Activated B cell treated with CpG ODN at 0.5 μM for 24 hours (primary cell): ENCODE measurements at regions not wholly inside any gene's neighbourhood (a gene's known extent, or its start where the extent isn't known, plus 50 kb on each side); places are given as distances from the start of the nearest gene placed in this dataset.

ENCODE experiments used
- ATAC-seq: fragments of 200-7000 bp; cut with Tn5 transposase; one replicate; pipeline ENCODE4 v1.10.0; 2021; ENCODE audit warnings: low read depth, mild to moderate bottlenecking, moderate library complexity
- CTCF ChIA-PET: fragments of 350-600 bp; sonication (Branson Sonifier 250); formaldehyde crosslinking; loops from one replicate; lab custom pipeline; 2021; ENCODE audit warnings: antibody characterized with exemption; lab: Charles Lee
- POLR2A ChIA-PET: fragments of 350-600 bp; sonication (Branson Sonifier 250); formaldehyde crosslinking; loops from one replicate; lab custom pipeline; 2021; ENCODE audit warnings: antibody characterized with exemption; lab: Charles Lee
- DNase-seq: peaks from one replicate; pipeline ENCODE4 v3.0.0; 2022
- H3K27ac Mint-ChIP-seq: one replicate; pipeline ENCODE4 v1.8.0; 2020; ENCODE audit warnings: mixed read lengths
- H3K27me3 Mint-ChIP-seq: one replicate; pipeline ENCODE4 v1.8.0; 2021; ENCODE audit warnings: mixed read lengths
- H3K36me3 Mint-ChIP-seq: one replicate; pipeline ENCODE4 v1.8.0; 2021; ENCODE audit warnings: low read depth, mixed read lengths
- H3K4me1 Mint-ChIP-seq: one replicate; pipeline ENCODE4 v1.8.0; 2021; ENCODE audit warnings: mixed read lengths
- H3K4me3 Mint-ChIP-seq: one replicate; pipeline ENCODE4 v1.8.0; 2020; ENCODE audit warnings: mild to moderate bottlenecking, mixed read lengths
- H3K9me3 Mint-ChIP-seq: one replicate; pipeline ENCODE4 v1.8.0; 2020; ENCODE audit warnings: mixed read lengths
- CTCF ChIP-seq: fragments of 200-600 bp; IDR thresholded peaks from one replicate; pipeline ENCODE4 v1.8.0; 2022; ENCODE audit warnings: antibody characterized with exemption, mild to moderate bottlenecking
- intact Hi-C: fragments of 100-400 bp; cut with micrococcal nuclease; formaldehyde crosslinking; loops from one replicate; pipeline ENCODE4 v1.15.1; 2024

DNA sequence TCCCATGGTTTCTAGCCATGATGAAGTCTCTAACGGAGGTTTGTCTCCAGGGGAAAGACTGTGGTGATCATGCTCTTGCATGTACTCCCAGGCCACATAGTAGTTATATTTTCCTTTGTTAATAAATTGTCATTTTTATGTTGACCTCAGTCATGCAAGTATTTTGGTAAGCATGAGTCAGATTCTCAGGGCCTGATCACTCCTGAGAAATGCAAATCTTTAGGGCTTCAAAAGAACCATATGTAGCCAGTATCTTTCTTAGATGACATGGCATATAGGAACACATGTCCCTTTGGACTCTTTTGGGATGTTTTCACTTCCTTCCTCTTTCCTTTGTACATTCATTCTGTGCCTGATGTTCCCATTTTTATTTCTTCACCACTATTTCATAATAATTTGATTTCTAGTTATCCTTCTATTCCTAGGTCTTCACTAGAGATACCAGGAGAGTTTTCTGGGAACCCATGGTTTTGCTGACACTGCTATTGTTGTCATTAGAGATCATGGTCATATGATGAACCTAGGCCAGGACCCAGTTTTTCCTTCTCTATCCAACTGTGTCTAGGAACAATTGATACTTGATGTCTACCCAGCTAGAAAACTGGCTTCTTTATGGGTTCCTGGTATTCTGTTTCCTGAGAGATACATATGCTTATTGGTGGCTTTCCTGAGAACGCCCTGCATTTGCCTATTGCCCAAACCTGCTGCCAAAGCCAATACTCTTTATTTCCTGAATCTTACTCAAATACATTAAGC is 248.1 kb upstream of the NREP start:
- no peak for TF ChIP-seq CTCF
- Mint-ChIP-seq H3K36me3 (no peaks in the 10 kb centered on the region), H3K9me3 (no peaks in the 10 kb centered on the region), H3K4me1 (no peaks in the 10 kb centered on the region), H3K4me3 (no peak overlapping the region), H3K27ac (no peak overlapping the region), H3K27me3 (no peaks in the 10 kb centered on the region)
- POLR2A ChIA-PET = no interaction called here
- ATAC-seq = no peak
- no peak for DNase-seq
- intact Hi-C loops = no loop called here
- CTCF ChIA-PET = no interaction called here

DNA sequence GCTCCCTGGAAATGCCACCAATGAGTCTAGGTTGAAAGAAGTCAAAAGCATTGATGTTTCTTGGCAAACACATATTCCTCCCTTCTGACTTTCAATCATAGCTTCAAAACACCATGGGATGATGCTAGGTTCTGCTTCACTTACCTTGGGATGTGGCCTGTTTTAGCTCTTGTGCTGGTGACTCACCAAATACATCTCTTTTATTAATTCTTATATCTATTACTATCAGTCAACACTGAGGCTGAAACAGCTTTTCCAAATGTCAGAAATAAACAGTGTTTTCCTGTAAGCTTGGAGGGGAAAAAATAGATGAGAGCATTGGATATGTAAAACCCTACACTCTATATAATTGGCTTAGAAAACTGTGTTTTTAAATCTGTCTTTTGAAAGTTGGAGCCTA is 245.4 kb upstream of the NREP start:
- POLR2A ChIA-PET = no interaction called here
- no peak for TF ChIP-seq CTCF
- intact Hi-C loops = no loop called here
- H3K9me3 Mint-ChIP-seq = no peaks in the 10 kb centered on the region
- H3K27ac Mint-ChIP-seq = no peak overlapping the region
- H3K4me1 Mint-ChIP-seq = no peaks in the 10 kb centered on the region
- H3K36me3 Mint-ChIP-seq = no peaks in the 10 kb centered on the region
- H3K27me3 Mint-ChIP-seq = peaks cover 2% of the 10 kb centered on the region
- ATAC-seq (no peak), DNase-seq (no peak)
- CTCF ChIA-PET = no interaction called here
- H3K4me3 Mint-ChIP-seq = no peak overlapping the region

DNA sequence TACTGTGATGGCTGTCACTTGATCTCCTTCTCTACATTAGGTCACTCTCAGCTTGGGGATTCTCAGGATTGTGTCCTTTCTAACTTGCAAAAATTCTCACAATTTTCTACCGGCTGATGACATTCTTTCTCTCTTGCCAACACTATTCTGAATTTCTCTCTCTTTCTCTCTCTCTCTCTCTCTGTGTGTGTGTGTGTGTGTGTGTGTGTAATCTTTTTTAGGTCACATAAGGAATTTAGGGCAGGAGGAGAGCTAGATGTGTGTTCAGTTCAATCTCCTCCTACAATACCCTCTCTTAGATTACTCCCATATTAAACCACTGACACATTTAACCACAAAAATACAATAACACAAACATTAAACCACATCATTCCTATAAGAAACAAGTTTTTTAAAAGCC is 242.3 kb upstream of the NREP start:
- Mint-ChIP-seq H3K4me3 (no peak overlapping the region), H3K4me1 (no peaks in the 10 kb centered on the region), H3K27ac (no peak overlapping the region), H3K9me3 (no peaks in the 10 kb centered on the region), H3K27me3 (peaks cover 3% of the 10 kb centered on the region), H3K36me3 (no peaks in the 10 kb centered on the region)
- ATAC-seq (no peak), DNase-seq (no peak)
- intact Hi-C loops = no loop called here
- no peak for TF ChIP-seq CTCF
- ChIA-PET POLR2A (no interaction called here), CTCF (no interaction called here)

DNA sequence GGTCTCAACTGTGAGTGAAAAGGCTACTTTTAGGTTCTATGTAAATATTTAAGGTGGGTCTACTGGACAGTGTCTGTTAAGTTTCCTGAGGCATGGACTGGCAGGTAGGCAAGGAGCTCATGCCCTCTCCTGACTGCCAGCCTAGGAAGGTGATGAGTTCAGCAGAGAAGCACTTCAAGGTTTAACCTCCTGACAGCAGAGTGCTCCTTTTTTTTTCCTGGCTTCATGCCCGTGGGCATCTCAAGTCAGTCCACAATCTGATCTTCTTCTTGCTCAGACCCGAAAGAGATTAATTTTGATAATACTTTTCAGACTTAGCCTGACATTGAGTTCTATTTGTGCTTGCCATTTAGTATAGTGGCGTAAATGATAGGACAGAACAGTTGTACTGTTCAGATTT is 241.9 kb upstream of the NREP start:
- ChIA-PET CTCF (no interaction called here), POLR2A (no interaction called here)
- Mint-ChIP-seq H3K4me1 (no peaks in the 10 kb centered on the region), H3K27ac (no peak overlapping the region), H3K27me3 (peaks cover 4% of the 10 kb centered on the region), H3K9me3 (no peaks in the 10 kb centered on the region), H3K4me3 (no peak overlapping the region), H3K36me3 (no peaks in the 10 kb centered on the region)
- DNase-seq (no peak), ATAC-seq (no peak)
- TF ChIP-seq CTCF = no peak
- intact Hi-C loops = no loop called here

DNA sequence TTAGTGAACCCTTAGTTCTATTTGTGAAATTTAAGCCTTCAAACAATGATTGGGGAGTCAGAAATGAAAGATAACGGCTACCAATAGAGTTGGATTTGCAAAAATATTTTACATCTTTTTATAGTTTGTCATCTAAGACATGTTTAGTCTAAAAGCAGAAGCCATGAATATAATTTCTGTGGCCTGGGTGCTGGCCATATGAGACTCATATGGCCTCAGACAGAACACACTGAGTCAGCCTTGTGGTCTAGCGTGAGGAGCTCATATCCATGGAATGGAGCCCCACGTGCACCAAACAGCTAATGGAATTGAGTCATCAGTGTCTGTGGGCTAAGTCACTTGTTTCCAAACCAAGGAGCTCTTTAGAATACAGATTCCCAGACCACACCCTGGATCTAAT is 240.7 kb upstream of the NREP start:
- no peaks in the 10 kb centered on the region for H3K4me1 Mint-ChIP-seq
- H3K9me3 Mint-ChIP-seq = no peaks in the 10 kb centered on the region
- intact Hi-C loops = no loop called here
- ChIA-PET CTCF (interaction anchor here (0.6 kb wide), 1 partner anchor 661 kb away, joined by 3 read pairs; no protein-coding TSS in a partner anchor), POLR2A (no interaction called here)
- H3K4me3 Mint-ChIP-seq = no peak overlapping the region
- no peak for TF ChIP-seq CTCF
- H3K36me3 Mint-ChIP-seq = no peaks in the 10 kb centered on the region
- H3K27me3 Mint-ChIP-seq = peaks cover 4% of the 10 kb centered on the region
- no peak for ATAC-seq
- no peak overlapping the region for H3K27ac Mint-ChIP-seq
- DNase-seq = no peak
